ENCODE measurements at regions not wholly inside any gene's neighbourhood (a gene's known extent, or its start where the extent isn't known, plus 50 kb on each side); places are given as distances from the start of the nearest gene placed in this dataset.

GRCh38 chr21:26739189-26739588, 106.0 kb downstream of the ADAMTS1 start:
- H3K4me1 ChIP-seq = no peaks in the 10 kb centered on the region
- intact Hi-C loops (cut with DNase I) = no loop called here
- no peak for DNase-seq (ENCODE audit: extremely low spot score)
- WGBS = 86% methylated on average over 1 of the region's 1 CpG
- no peaks in the 10 kb centered on the region for H3K9me3 ChIP-seq
- H3K4me3 ChIP-seq = no peak overlapping the region
- H3K36me3 ChIP-seq = no peaks in the 10 kb centered on the region
- no peak overlapping the region for H3K27ac ChIP-seq (replicated peaks in 1 of 4)
- no peak for TF ChIP-seq POLR2AphosphoS5 (IDR thresholded peaks at IDR 0.05)
- TF ChIP-seq CTCF (IDR thresholded peaks at IDR 0.05) = no peak
- no peak for TF ChIP-seq EP300 (IDR thresholded peaks at IDR 0.05)
- TF ChIP-seq POLR2A (IDR thresholded peaks at IDR 0.05; ENCODE audit: low read depth) = no peak
- H3K27me3 ChIP-seq = no peaks in the 10 kb centered on the region

GRCh38 chr21:26736449-26736848, 108.8 kb downstream of the ADAMTS1 start:
- Histone ChIP-seq H3K27ac (replicated peaks in 1 of 4) (no peak overlapping the region), H3K36me3 (no peaks in the 10 kb centered on the region), H3K27me3 (peaks cover 0 to 4% (median 0%) of the 10 kb centered on the region in 4 donors), H3K4me1 (peaks cover 0 to 9% (median 7%) of the 10 kb centered on the region in 4 donors), H3K9me3 (no peaks in the 10 kb centered on the region), H3K4me3 (no peak overlapping the region)
- DNase-seq (ENCODE audit: extremely low spot score) = no peak
- no peak for TF ChIP-seq POLR2AphosphoS5 (IDR thresholded peaks at IDR 0.05)
- no peak for TF ChIP-seq EP300 (IDR thresholded peaks at IDR 0.05)
- no peak for TF ChIP-seq POLR2A (IDR thresholded peaks at IDR 0.05; ENCODE audit: low read depth)
- no peak for TF ChIP-seq CTCF (IDR thresholded peaks at IDR 0.05)
- intact Hi-C loops (cut with DNase I) = no loop called here
- 93% methylated on average over 1 of the region's 1 CpG for WGBS

GRCh38 chr21:26732432-26733221, 112.6 kb downstream of the ADAMTS1 start:
- no peak for DNase-seq (ENCODE audit: extremely low spot score)
- Histone ChIP-seq H3K27ac (replicated peaks in 1 of 4) (no peak overlapping the region), H3K27me3 (peaks cover 0 to 4% (median 0%) of the 10 kb centered on the region in 4 donors), H3K9me3 (no peaks in the 10 kb centered on the region), H3K4me1 (peaks cover 0 to 9% (median 7%) of the 10 kb centered on the region in 4 donors), H3K36me3 (no peaks in the 10 kb centered on the region), H3K4me3 (no peak overlapping the region)
- WGBS = 34% methylated on average over 7 of the region's 10 CpGs
- TF ChIP-seq EP300 (IDR thresholded peaks at IDR 0.05) (no peak), POLR2A (IDR thresholded peaks at IDR 0.05; ENCODE audit: low read depth) (no peak), POLR2AphosphoS5 (IDR thresholded peaks at IDR 0.05) (no peak), CTCF (IDR thresholded peaks at IDR 0.05) (peak; percentile 29 to 68 (median 41))
- intact Hi-C loops (cut with DNase I) = no loop called here

GRCh38 chr21:26719750-26720149, 125.5 kb downstream of the ADAMTS1 start:
- H3K27ac ChIP-seq (replicated peaks in 1 of 4) = no peak overlapping the region
- H3K9me3 ChIP-seq = no peaks in the 10 kb centered on the region
- H3K4me1 ChIP-seq = peaks cover 0 to 4% (median 0%) of the 10 kb centered on the region in 4 donors
- H3K36me3 ChIP-seq = no peaks in the 10 kb centered on the region
- intact Hi-C loops (cut with DNase I) = loop anchor here (10.0 kb wide), 1 partner anchor 835 kb away; no protein-coding TSS in a partner anchor
- H3K27me3 ChIP-seq = no peaks in the 10 kb centered on the region
- 79% methylated on average over 6 of the region's 9 CpGs for WGBS
- TF ChIP-seq POLR2AphosphoS5 (IDR thresholded peaks at IDR 0.05) = no peak
- no peak for TF ChIP-seq POLR2A (IDR thresholded peaks at IDR 0.05; ENCODE audit: low read depth)
- DNase-seq (ENCODE audit: extremely low spot score) = no peak
- H3K4me3 ChIP-seq = no peak overlapping the region

- Histone ChIP-seq H3K4me1 (peaks cover 0 to 4% (median 0%) of the 10 kb centered on the region in 4 donors), H3K27me3 (no peaks in the 10 kb centered on the region), H3K36me3 (no peaks in the 10 kb centered on the region), H3K4me3 (no peak overlapping the region), H3K9me3 (no peaks in the 10 kb centered on the region), H3K27ac (replicated peaks in 1 of 4) (no peak overlapping the region)
- no peak for DNase-seq (ENCODE audit: extremely low spot score)
- intact Hi-C loops (cut with DNase I) = loop anchor here (10.0 kb wide), 1 partner anchor 832 kb away; no protein-coding TSS in a partner anchor
- 40% methylated on average over 5 of the region's 5 CpGs for WGBS
- TF ChIP-seq POLR2AphosphoS5 (IDR thresholded peaks at IDR 0.05) = no peak
- no peak for TF ChIP-seq POLR2A (IDR thresholded peaks at IDR 0.05; ENCODE audit: low read depth)
- peak; percentile 42 to 65 (median 58) for TF ChIP-seq CTCF (IDR thresholded peaks at IDR 0.05)
- no peak for TF ChIP-seq EP300 (IDR thresholded peaks at IDR 0.05)
These were observed 128.0 kb downstream of the ADAMTS1 start for GRCh38 chr21:26717146-26717739.
